HG03521 (cell line): ENCODE measurements at regions not wholly inside any gene's neighbourhood (a gene's known extent, or its start where the extent isn't known, plus 50 kb on each side); places are given as distances from the start of the nearest gene placed in this dataset.
"Not testable (repeated sequence)": the region's sequence is repeated elsewhere in the genome, so short reads cannot be mapped to it uniquely, and the experiment has no call there.

Source experiments
- ATAC-seq: cut with Tn5 transposase; IDR thresholded peaks from one replicate; pipeline ENCODE4 v1.9.1; 2021; ENCODE audit warnings: mild to moderate bottlenecking, moderate library complexity; ENCODE audit not compliant: unreplicated experiment

DNA sequence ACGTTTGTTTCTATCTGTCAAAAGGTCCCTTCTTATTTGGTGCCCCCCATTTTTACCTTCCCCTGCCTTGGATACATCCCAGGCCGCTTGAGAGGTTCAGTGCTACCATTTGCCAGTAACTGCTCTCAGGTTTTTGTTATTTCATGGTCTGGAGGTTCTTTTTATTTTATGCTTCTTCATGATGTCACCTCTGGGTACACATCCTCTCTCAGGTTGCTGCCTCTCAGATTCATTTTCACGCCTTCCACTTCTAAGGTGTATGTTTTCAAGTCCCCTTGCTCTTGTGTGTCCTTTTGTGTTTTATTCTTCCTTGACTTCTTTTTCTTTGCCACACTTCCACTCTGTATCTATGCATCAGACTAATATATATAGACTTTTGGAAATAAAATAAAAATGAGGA, 640.1 kb upstream of the AADAT start:
- no peak for ATAC-seq

DNA sequence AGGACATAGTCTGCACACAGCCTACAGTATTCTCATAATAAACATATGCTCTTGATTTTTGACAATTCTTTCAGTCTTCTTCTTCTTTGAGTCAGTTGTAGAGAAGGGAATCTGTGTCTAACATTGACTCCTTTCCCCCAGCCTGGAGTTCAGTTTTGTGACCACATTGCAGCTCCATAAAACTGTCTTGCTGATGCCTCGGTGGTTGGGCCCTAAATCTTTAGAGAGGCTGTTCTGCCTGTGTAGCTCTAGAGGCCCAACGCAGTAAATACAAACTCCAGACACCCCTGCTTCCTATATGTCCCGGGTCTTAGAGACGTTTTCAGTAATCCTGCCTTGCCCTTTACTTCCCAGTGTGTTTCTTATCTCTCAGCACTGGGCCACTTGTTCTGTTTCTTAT, 639.5 kb upstream of the AADAT start:
- ATAC-seq: no peak

DNA sequence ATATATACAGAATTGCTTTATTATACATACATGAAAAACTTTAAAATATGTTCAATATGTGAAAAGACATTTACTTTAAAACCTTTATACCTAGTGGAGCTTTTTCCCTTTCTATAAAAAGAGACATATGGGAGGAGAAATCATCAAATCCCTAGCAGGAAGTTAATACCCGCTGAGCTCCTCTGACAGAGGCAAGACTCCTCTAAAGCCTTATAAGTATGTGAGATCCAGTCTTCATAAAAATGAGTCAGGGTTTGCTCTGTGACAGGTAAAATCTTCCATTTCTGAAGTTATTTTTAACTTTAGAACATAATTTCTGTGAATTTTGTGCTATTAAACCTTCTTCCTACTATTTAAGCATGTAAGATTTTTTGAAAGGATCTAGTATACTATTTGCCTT, 634.4 kb upstream of the AADAT start:
- no peak for ATAC-seq

DNA sequence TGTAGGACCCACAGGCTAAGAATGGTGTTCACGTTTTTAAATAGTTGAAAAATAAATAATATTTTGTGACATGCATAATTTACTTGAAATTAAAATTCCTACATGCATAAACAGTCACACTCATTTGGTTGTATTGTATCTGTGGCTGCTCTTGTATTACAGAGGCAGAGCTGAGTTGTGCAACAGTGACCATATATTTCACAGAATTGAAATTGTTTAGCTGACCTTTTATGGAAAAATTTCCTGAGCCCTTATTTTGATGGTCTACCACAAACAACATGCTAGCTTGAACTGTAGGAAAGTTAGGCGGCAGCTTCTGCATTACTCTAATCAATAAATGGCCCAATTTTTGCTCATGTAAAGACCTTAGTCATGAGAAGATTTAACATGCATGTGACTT, 633.4 kb upstream of the AADAT start:
- no peak for ATAC-seq

DNA sequence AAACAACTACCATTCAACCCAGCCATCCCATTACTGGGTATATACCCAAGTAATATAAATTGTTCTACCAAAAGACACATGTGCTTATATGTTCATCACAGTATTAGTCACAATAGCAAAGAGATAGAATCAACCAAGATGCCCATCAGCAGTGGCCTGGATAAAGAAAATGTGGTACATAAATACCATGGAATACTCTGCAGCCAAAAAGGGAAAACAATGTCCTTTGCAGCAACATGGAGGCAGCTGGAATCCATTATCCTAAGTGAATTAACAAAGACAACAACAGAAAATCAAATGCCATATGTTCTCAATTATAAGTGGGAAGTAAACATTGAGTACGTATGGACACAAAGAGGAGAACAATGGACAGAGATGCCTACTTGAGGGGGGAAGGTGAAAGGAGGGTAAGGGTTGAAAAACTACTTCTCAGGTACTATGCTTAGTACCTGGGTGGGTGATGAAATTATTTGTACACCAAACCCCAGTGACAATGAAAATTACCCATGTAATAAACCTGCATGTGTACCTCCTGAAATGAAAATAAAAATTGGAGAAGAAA, 632.1 kb upstream of the AADAT start:
- no peak for ATAC-seq

DNA sequence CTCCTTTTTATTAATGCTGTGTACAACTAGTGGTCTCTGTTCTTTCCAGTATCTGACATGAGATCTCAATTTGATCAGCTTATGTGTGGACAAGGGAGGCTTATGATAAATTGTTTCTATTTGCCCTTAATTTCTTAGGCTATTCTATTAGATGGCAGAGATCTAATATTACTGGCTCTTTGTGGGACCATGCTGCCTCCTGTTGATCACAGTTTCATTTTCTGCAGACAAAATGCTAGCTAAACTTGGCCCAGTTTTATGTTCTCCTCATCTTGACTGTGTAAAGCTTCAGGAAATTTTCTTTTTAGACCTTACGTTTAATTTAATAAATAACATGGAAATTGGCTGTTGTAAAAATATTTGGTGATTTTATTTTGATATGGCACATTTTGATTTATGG, 627.1 kb upstream of the AADAT start:
- ATAC-seq: no peak

DNA sequence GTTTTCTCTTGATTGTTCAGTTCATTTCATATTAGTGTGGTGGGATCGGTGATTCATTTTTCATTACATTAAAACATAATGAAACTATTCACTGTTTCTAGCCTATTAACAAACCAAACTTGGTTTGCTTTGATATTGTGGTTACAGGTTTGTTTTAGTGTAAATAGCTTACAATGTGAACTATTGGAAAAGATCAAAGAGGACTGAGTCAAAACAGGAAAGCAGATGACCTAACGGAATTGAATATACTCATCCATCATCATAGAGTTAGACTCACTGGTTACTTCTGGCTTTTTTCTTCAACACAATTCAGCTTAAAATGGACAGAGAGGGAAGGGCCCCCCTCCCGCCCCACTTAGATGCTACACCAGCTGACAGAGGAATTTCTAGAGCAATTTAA, 616.2 kb upstream of the AADAT start:
- no peak for ATAC-seq

DNA sequence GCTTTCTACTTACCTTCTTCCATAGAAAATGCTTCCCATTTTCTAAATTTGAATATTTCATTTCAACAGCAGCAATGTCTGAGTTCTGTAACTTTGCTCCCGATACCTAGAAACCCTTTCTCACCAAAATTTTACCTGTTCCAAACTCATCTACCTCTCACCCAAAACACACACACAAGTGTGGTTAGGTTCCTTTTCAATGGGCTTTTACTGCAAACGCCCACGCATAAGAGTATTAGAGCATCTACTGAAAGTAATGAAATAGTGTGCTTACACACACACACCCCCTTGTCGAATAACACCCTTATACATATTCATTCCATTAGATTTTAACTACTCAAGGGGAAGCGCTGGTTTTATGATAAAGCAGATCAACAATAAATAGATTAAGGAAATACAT, 610.3 kb upstream of the AADAT start:
- ATAC-seq: no peak

DNA sequence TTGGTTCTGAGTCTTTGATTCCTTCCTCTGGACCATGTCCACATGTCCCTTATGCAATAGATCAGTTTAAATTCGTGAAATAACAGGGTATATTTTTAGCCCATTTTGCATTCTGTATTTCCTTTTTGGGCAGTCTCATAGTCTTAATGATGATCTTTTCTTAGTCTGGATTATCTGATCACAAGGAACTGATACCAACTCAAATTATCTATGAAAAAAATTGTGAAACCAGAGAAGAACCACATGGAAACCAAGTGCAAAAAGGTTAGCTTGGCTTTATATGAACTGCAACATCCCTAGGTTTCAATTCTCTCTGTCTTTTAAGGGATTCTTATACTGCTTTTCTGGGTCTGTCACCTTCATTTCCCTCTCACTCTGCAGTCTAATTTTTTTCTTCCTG, 608.6 kb upstream of the AADAT start:
- ATAC-seq: no peak

DNA sequence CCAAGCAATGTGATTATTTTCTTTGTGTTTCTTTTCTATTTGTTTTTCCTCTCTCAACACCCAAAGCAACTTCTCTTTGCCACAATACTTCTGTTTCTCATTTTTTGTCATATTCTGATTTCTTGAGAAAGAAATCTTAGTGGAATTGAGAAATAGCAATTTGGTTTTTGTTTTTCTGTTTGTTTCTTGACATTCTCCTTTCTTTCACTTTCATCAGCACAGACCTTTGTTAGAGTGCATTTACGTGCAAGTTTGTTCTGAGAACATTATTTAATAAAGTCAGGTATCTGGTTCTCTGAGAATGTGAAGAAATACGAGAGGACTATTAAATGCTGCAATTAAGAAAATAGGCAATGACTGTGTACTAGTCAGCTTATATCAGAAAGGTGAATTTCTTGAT, 608.1 kb upstream of the AADAT start:
- ATAC-seq: no peak

DNA sequence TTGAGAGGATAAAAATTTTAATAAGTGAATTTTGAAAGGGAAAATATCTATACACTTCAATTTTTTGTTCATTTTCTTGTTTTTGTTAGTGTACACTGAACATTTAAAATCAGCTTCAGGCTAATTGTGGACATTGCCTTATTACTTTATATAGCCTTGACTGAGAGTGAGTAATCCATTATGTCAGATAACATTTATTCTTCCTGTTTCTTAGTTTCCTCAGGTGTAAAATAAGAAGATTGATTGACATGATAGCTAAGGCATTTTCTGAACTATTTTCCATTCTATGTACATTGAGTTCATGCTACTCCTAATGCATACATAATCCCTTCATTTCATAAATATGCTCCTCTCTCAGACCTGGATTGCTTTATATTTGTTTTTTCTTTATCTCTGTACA, 607.3 kb upstream of the AADAT start:
- no peak for ATAC-seq

DNA sequence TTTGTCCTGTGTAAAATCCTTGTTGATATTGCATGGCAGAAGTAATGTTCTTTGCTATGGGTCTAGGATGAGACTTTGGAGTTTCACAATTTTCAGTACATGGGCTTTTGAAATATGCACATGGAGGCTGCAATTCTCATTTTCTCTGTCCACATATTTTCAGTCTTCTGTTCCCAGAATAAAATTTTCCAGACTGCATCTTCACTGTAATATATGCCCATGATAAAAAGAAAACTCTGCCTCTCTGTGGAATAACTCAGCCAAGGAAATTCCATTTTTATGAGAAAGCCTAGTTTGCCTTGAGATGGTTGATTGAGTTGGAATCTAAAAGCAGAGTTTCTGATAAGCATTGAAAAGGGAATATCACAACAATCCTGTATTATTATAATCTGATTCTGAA, 601.4 kb upstream of the AADAT start:
- no peak for ATAC-seq

DNA sequence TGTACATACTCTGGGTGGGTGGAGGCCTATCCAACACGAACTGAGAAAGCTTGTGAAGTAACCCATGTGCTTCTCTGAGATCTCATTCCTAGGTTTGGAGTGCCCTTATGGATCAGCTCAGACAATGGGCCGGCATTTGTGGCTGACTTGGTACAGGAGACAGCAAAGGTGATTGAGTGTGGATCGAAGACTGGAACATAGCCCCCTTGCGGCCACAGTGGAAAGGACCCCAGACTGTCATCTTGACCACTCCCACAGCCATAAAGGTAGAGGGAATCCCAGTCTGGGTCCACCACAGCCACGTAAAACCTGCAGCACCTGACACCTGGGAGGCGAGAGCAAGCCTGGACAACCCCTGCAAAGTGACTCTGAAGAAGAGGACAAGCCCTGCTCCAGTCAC, 598.0 kb upstream of the AADAT start:
- ATAC-seq: no peak

DNA sequence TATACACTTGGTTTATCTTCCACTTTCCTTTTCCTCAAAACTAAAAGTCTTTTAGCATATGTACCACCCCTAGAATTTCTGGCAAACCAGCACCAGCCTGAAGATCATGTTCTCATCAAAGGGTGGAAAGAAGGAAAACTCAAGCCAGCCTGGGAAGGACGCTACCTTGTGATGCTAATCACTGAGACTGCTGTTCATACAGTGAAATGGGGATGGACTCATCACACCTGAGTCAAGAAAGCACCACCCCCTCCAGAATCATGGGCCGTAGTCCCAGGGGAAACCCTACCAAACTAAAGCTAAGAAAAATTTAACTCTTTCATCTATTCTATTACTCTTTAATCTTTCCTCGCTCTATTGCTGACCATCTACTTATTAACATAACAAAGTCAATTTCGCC, 595.9 kb upstream of the AADAT start:
- ATAC-seq: not testable (repeated sequence)

DNA sequence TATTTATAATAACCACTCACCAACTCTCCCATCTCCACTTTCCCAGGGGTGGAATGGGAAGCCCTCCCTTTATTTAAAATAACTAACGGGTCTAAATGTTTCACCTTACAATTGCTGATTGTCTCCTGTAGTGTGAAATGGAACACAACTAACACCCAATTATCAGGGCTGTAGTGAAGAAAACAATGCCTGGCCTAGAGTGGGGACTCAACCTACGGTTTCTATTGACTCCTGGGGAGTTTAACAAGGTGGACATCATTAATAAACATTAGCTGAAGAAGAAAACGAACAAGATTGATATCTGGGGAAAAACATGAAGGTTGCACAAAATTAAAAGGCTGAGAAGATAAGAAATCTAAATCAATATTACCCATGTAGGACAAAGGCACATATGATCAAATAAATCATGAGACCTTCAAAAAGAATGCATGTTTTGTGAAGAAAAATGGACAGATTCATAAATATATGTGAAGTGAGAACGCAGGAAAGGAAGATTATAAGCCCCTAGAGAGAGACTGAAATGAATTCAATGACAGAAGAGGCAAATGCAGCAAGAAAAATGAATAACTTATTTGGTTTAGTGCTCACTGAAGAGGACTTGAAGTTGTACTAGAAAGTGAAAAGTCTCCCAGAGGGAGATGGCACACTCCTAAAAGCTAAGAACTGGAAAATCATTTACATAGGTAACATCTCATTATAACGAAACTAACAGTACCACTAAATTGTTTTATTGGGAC, 593.0 kb upstream of the AADAT start:
- ATAC-seq: no peak

DNA sequence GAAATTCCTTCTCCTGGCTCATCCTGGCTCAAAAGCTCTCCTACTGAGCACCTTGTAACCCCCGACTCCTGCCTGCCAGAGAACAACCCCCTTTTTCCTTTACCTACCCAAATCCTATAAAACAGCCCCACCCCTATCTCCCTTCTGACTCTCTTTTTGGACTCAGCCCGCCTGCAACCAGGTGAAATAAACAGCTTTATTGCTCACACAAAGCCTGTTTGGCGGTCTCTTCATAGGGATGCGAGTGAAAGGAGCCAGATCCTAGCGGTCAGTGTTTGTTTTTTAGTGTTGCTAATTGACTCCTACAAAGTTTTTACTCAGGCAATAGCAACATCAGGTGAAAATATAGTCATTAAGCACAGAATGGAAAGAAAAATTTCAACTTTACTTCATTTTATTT, 592.3 kb upstream of the AADAT start:
- ATAC-seq: not testable (repeated sequence)

DNA sequence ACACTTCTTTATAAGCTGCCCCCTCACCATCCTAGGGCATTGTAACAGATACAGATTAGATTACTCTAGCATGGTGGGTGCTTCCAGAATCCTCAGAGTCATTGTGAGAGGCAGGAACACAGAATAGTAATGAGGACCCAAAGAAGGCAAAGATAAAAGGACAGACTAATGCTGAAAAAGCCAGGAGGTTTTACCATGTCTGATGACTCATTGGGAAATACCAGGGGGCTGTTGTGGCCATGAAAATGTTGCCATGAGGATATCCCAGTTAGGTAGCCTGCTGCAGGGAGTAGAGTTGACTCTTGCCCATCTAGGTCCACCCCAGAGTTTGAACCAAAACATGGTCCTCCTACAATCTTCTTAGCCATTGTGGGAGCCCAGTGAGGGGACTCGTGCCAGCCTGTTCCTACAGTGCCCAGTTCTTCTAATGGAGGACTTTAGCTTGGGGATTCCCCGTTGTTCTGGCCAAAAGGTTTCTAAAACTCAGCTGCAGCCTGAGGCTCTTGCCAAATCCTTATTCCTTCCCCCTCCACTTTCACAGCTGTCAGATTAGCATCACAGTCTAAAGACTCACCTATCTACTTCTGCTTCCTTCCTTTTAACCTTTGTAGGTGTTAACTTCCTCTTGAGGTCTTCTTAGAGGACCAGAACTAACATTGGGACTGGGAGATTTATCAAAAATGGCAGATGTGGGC, 586.0 kb upstream of the AADAT start:
- no peak for ATAC-seq

DNA sequence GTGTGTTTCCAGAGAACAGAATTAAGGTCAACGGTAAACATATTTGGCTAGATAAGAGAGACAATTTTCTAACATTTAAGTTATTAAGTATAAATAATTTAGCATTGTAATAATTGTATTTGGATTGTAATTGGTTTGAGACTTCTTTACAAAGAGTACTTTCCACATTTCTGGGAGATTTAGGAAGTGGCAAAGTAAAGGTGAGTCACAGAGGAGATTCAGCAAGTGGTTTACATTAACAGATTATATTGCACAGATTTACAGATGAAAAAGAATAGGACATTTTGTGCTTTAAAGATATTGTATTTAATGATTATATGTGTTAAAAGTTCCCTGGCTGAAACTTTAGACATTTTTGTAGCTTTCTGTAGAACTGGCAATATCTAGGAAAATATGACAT, 584.4 kb upstream of the AADAT start:
- ATAC-seq: no peak

DNA sequence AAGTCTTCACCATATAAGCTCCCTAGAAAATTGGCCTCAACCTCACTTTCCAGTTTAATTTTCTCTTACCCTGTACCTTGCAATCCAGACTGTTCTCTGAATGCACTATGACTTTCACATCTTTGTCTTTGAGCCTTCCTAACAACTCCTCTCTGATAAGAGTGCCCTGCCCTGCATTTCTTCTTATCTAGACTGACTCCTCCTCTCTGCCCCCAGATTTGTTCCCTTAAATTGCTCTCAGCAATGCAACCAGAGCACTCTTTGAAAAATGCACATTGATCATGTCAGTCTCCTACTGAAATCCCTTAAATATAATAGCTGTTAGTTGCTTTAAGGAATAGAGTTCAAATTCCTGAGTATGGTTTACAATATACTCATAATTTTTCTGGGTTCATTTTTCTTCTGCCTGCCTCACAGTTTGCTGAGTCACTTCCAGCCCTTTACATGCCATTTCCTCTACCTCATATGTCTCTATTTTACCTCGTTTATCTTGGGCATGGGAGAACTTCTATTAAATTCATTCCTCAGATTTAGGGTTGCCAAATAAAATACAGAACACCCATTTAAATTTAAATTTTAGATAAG, 582.7 kb upstream of the AADAT start:
- ATAC-seq: no peak

DNA sequence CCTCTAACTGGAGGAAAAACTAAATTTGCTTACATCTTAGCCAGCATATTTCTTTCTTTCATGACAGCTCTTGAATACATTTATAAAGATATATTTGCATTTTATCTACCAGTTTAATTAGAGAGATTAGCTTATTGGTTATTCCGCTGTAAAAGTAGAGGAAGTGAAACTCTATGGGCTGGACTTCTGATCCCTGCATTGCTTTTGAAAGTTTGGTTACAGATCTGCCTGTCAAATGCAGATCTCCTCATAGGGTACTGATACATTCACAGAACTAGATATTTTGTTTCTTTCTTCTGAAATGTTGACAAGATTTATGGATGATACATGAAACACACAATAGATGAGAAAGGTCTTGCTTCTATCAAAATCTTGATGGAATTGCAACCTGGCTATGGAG, 581.4 kb upstream of the AADAT start:
- ATAC-seq: no peak

DNA sequence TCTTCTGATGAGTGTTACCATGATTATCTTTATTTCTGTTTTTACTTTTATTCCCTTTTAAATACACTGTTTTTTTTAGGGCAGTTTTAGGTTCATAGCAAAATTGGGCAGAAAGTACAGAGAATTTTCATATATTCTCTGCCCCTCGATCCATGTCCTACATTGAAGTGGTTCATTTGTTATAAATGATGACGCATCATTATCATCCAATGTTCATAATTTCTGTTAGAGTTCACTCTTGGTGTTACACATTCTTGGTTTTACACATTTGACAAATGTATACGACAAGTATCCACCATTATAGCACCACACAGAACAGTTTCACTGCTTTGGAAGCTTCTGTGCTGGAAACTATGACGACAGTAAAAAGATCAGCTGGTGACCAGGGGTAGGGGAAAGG, 578.1 kb upstream of the AADAT start:
- no peak for ATAC-seq

DNA sequence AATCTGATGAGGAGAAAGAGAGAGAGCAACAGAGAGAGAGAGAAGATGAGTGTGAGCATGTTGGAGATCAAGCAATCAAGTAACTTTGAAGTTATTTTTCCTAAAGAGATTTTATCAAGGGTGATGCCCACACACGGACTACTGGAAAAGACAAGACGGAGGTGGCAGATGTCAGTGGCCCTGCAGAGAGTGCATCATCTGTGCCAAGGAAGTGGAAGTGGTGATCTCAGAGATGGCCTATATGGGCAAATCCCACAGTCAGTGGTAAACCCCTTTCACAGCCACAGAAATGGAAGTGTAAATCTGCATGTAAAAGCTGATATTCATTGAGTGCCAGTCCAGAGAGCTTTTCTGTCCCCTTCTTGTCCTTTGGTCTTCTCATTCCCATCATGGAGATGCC, 577.2 kb upstream of the AADAT start:
- no peak for ATAC-seq
